Immature natural killer cell (primary cell): ENCODE measurements at regions not wholly inside any gene's neighbourhood (a gene's known extent, or its start where the extent isn't known, plus 50 kb on each side); places are given as distances from the start of the nearest gene placed in this dataset.

Experiments used
- DNase-seq, 3 donors: peaks; one replicate each; pipeline ENCODE4 v3.0.0; 2022; ENCODE audit warnings: mixed read lengths in 1 of 3
- H3K27ac Mint-ChIP-seq, 6 donors: one replicate each; pipeline ENCODE4 v1.8.0; 2020; ENCODE audit warnings: mixed read lengths in 6 of 6, mild to moderate bottlenecking in 5 of 6, inconsistent platforms in 4 of 6, moderate library complexity in 3 of 6
- H3K27me3 Mint-ChIP-seq, 3 donors: one replicate each; pipeline ENCODE4 v1.8.0; 2020 to 2021; ENCODE audit warnings: low read depth in 3 of 3, mild to moderate bottlenecking in 3 of 3, mixed read lengths in 3 of 3, moderate library complexity in 3 of 3, inconsistent platforms in 1 of 3
- H3K36me3 Mint-ChIP-seq, 3 donors: one replicate each; pipeline ENCODE4 v1.8.0; 2020; ENCODE audit warnings: mixed read lengths in 3 of 3, inconsistent platforms in 2 of 3, mild to moderate bottlenecking in 2 of 3
- H3K4me1 Mint-ChIP-seq, 2 donors: one replicate each; pipeline ENCODE4 v1.8.0; 2020; ENCODE audit warnings: inconsistent platforms in 2 of 2, mild to moderate bottlenecking in 2 of 2, mixed read lengths in 2 of 2, moderate library complexity in 1 of 2
- H3K4me3 Mint-ChIP-seq, 5 donors: one replicate each; pipeline ENCODE4 v1.8.0; 2020; ENCODE audit warnings: mild to moderate bottlenecking in 5 of 5, mixed read lengths in 5 of 5, inconsistent platforms in 3 of 5, moderate library complexity in 3 of 5
- H3K9me3 Mint-ChIP-seq, 6 donors: one replicate each; pipeline ENCODE4 v1.8.0; 2020; ENCODE audit warnings: mild to moderate bottlenecking in 6 of 6, mixed read lengths in 6 of 6, inconsistent platforms in 4 of 6, moderate library complexity in 3 of 6

- Mint-ChIP-seq H3K36me3 (peaks cover 0 to 4% (median 3%) of the 10 kb centered on the region in 3 donors), H3K27ac (no peak overlapping the region), H3K4me3 (no peak overlapping the region), H3K4me1 (no peaks in the 10 kb centered on the region), H3K27me3 (peaks cover 3 to 19% (median 3%) of the 10 kb centered on the region in 3 donors), H3K9me3 (peaks cover 4 to 36% (median 12%) of the 10 kb centered on the region in 6 donors)
- no peak for DNase-seq
Measured at GRCh38 chr17:14693382-14693781, 392.5 kb downstream of the HS3ST3B1 start.

GRCh38 chr17:14690704-14691103 lies 389.8 kb downstream of the HS3ST3B1 start:
- DNase-seq = no peak
- Mint-ChIP-seq H3K4me3 (no peak overlapping the region), H3K27me3 (peaks cover 2 to 19% (median 4%) of the 10 kb centered on the region in 3 donors), H3K36me3 (peaks cover 0 to 4% (median 3%) of the 10 kb centered on the region in 3 donors), H3K4me1 (no peaks in the 10 kb centered on the region), H3K9me3 (peaks cover 4 to 36% (median 12%) of the 10 kb centered on the region in 6 donors), H3K27ac (no peak overlapping the region)

GRCh38 chr17:14688134-14688533 lies 387.3 kb downstream of the HS3ST3B1 start:
- no peak for DNase-seq
- H3K4me1 Mint-ChIP-seq = no peaks in the 10 kb centered on the region
- H3K9me3 Mint-ChIP-seq = peaks cover 1 to 33% (median 9%) of the 10 kb centered on the region in 6 donors

GRCh38 chr17:14672830-14673229 lies 371.9 kb downstream of the HS3ST3B1 start:
- H3K36me3 Mint-ChIP-seq = peaks cover 0 to 3% (median 0%) of the 10 kb centered on the region in 3 donors
- H3K27me3 Mint-ChIP-seq = peaks cover 4 to 14% (median 10%) of the 10 kb centered on the region in 3 donors
- no peak overlapping the region for H3K4me3 Mint-ChIP-seq
- H3K9me3 Mint-ChIP-seq = peaks cover 0 to 6% (median 0%) of the 10 kb centered on the region in 6 donors
- H3K4me1 Mint-ChIP-seq = no peaks in the 10 kb centered on the region
- no peak for DNase-seq
- no peak overlapping the region for H3K27ac Mint-ChIP-seq

More at GRCh38 chr17:14688134-14688533, 387.3 kb downstream of the HS3ST3B1 start:
- Mint-ChIP-seq H3K27ac (no peak overlapping the region), H3K27me3 (peaks cover 0 to 7% (median 4%) of the 10 kb centered on the region in 3 donors), H3K36me3 (peaks cover 0 to 4% (median 3%) of the 10 kb centered on the region in 3 donors), H3K4me3 (no peak overlapping the region)

GRCh38 chr17:14670861-14671260 lies 370.0 kb downstream of the HS3ST3B1 start:
- DNase-seq = no peak
- no peak overlapping the region for H3K27ac Mint-ChIP-seq
- peaks cover 3 to 14% (median 10%) of the 10 kb centered on the region in 3 donors for H3K27me3 Mint-ChIP-seq
- H3K9me3 Mint-ChIP-seq = peaks cover 0 to 2% (median 0%) of the 10 kb centered on the region in 6 donors
- H3K4me1 Mint-ChIP-seq = no peaks in the 10 kb centered on the region
- H3K36me3 Mint-ChIP-seq = no peaks in the 10 kb centered on the region
- no peak overlapping the region for H3K4me3 Mint-ChIP-seq

- Mint-ChIP-seq H3K36me3 (no peaks in the 10 kb centered on the region), H3K4me3 (no peak overlapping the region), H3K27me3 (peaks cover 0 to 9% (median 2%) of the 10 kb centered on the region in 3 donors), H3K27ac (no peak overlapping the region), H3K4me1 (no peaks in the 10 kb centered on the region), H3K9me3 (peaks cover 0 to 2% (median 0%) of the 10 kb centered on the region in 6 donors)
- no peak for DNase-seq
Measured at GRCh38 chr17:14664511-14664910, 363.6 kb downstream of the HS3ST3B1 start.

- Mint-ChIP-seq H3K27ac (no peak overlapping the region), H3K27me3 (peaks cover 0 to 8% (median 3%) of the 10 kb centered on the region in 3 donors), H3K36me3 (no peaks in the 10 kb centered on the region), H3K4me1 (no peaks in the 10 kb centered on the region), H3K9me3 (peaks cover 0 to 4% (median 0%) of the 10 kb centered on the region in 6 donors), H3K4me3 (no peak overlapping the region)
- no peak for DNase-seq
Measured at GRCh38 chr17:14641117-14641516, 340.2 kb downstream of the HS3ST3B1 start.

GRCh38 chr17:14637260-14637659 lies 336.4 kb downstream of the HS3ST3B1 start:
- Mint-ChIP-seq H3K4me3 (no peak overlapping the region), H3K4me1 (no peaks in the 10 kb centered on the region), H3K9me3 (peaks cover 0 to 3% (median 0%) of the 10 kb centered on the region in 6 donors), H3K27me3 (peaks cover 0 to 3% (median 1%) of the 10 kb centered on the region in 3 donors), H3K27ac (no peak overlapping the region), H3K36me3 (no peaks in the 10 kb centered on the region)
- DNase-seq = no peak

- H3K27me3 Mint-ChIP-seq = peaks cover 2 to 3% (median 2%) of the 10 kb centered on the region in 3 donors
- H3K4me3 Mint-ChIP-seq = no peak overlapping the region
- DNase-seq = no peak
- H3K36me3 Mint-ChIP-seq = no peaks in the 10 kb centered on the region
- H3K27ac Mint-ChIP-seq = no peak overlapping the region
- peaks cover 0 to 1% (median 0%) of the 10 kb centered on the region in 6 donors for H3K9me3 Mint-ChIP-seq
- H3K4me1 Mint-ChIP-seq = no peaks in the 10 kb centered on the region
Measured at GRCh38 chr17:14630621-14631020, 329.7 kb downstream of the HS3ST3B1 start.

GRCh38 chr17:14630046-14630445 lies 329.2 kb downstream of the HS3ST3B1 start:
- no peak overlapping the region for H3K4me3 Mint-ChIP-seq
- peaks cover 0 to 1% (median 0%) of the 10 kb centered on the region in 6 donors for H3K9me3 Mint-ChIP-seq
- H3K4me1 Mint-ChIP-seq = no peaks in the 10 kb centered on the region
- peaks cover 2 to 3% (median 2%) of the 10 kb centered on the region in 3 donors for H3K27me3 Mint-ChIP-seq
- H3K27ac Mint-ChIP-seq = no peak overlapping the region
- no peaks in the 10 kb centered on the region for H3K36me3 Mint-ChIP-seq
- DNase-seq = no peak

- peaks cover 0 to 5% (median 2%) of the 10 kb centered on the region in 3 donors for H3K27me3 Mint-ChIP-seq
- no peak overlapping the region for H3K4me3 Mint-ChIP-seq
- no peaks in the 10 kb centered on the region for H3K36me3 Mint-ChIP-seq
- H3K9me3 Mint-ChIP-seq = peaks cover 0 to 2% (median 0%) of the 10 kb centered on the region in 6 donors
- no peaks in the 10 kb centered on the region for H3K4me1 Mint-ChIP-seq
- no peak overlapping the region for H3K27ac Mint-ChIP-seq
- no peak for DNase-seq
Measured at GRCh38 chr17:14622615-14623101, 321.8 kb downstream of the HS3ST3B1 start.

GRCh38 chr17:14621826-14622614 lies 321.1 kb downstream of the HS3ST3B1 start:
- Mint-ChIP-seq H3K36me3 (no peaks in the 10 kb centered on the region), H3K27me3 (peaks cover 0 to 7% (median 2%) of the 10 kb centered on the region in 3 donors), H3K27ac (no peak overlapping the region), H3K4me3 (no peak overlapping the region), H3K4me1 (no peaks in the 10 kb centered on the region), H3K9me3 (peaks cover 0 to 2% (median 0%) of the 10 kb centered on the region in 6 donors)
- DNase-seq = no peak

GRCh38 chr17:14619821-14620220 lies 318.9 kb downstream of the HS3ST3B1 start:
- H3K4me1 Mint-ChIP-seq = no peaks in the 10 kb centered on the region
- H3K4me3 Mint-ChIP-seq = no peak overlapping the region
- no peaks in the 10 kb centered on the region for H3K36me3 Mint-ChIP-seq
- DNase-seq = no peak
- peaks cover 0 to 5% (median 3%) of the 10 kb centered on the region in 3 donors for H3K27me3 Mint-ChIP-seq
- H3K27ac Mint-ChIP-seq = no peak overlapping the region
- peaks cover 0 to 2% (median 0%) of the 10 kb centered on the region in 6 donors for H3K9me3 Mint-ChIP-seq

- Mint-ChIP-seq H3K4me1 (no peaks in the 10 kb centered on the region), H3K36me3 (no peaks in the 10 kb centered on the region), H3K27me3 (peaks cover 0 to 5% (median 3%) of the 10 kb centered on the region in 3 donors), H3K4me3 (no peak overlapping the region), H3K9me3 (peaks cover 0 to 5% (median 4%) of the 10 kb centered on the region in 6 donors), H3K27ac (no peak overlapping the region)
- no peak for DNase-seq
Measured at GRCh38 chr17:14616528-14616927, 315.6 kb downstream of the HS3ST3B1 start.
